ENCODE measurements at regions not wholly inside any gene's neighbourhood (a gene's known extent, or its start where the extent isn't known, plus 50 kb on each side); places are given as distances from the start of the nearest gene placed in this dataset.
A peak's percentile ranks its signal among the peaks of the same experiment; 100 is the strongest.
"Not testable (repeated sequence)": the region's sequence is repeated elsewhere in the genome, so short reads cannot be mapped to it uniquely, and the experiment has no call there.

GRCh38 chr9:113705928-113706519 lies 170.1 kb upstream of the ZNF618 start:
- no peak for DNase-seq

GRCh38 chr9:113707953-113708695 lies 168.0 kb upstream of the ZNF618 start:
- no peak for DNase-seq

GRCh38 chr9:113708821-113709713 lies 167.0 kb upstream of the ZNF618 start:
- DNase-seq: no peak

GRCh38 chr9:113709721-113710120 lies 166.4 kb upstream of the ZNF618 start:
- DNase-seq: no peak

- DNase-seq: no peak
Observed at GRCh38 chr9:113711251-113711650, 164.9 kb upstream of the ZNF618 start.

- no peak for DNase-seq
Observed at GRCh38 chr9:113712053-113712452, 164.1 kb upstream of the ZNF618 start.

GRCh38 chr9:113715086-113715485 lies 161.0 kb upstream of the ZNF618 start:
- no peak for DNase-seq

GRCh38 chr9:113719919-113720318 lies 156.2 kb upstream of the ZNF618 start:
- DNase-seq: no peak

GRCh38 chr9:113720495-113720894 lies 155.6 kb upstream of the ZNF618 start:
- DNase-seq: no peak

- no peak for DNase-seq
Observed at GRCh38 chr9:113721856-113722255, 154.3 kb upstream of the ZNF618 start.

GRCh38 chr9:113724202-113724601 lies 151.9 kb upstream of the ZNF618 start:
- no peak for DNase-seq

- DNase-seq: no peak
Observed at GRCh38 chr9:113728989-113729388, 147.1 kb upstream of the ZNF618 start.

GRCh38 chr9:113734826-113735225 lies 141.3 kb upstream of the ZNF618 start:
- DNase-seq: no peak

GRCh38 chr9:113737517-113738271 lies 138.4 kb upstream of the ZNF618 start:
- peak; percentile 3 to 12 for DNase-seq

- DNase-seq: no peak
Observed at GRCh38 chr9:113738496-113738892, 137.6 kb upstream of the ZNF618 start.

GRCh38 chr9:113738893-113739604 lies 137.1 kb upstream of the ZNF618 start:
- no peak for DNase-seq

GRCh38 chr9:113739605-113740507 lies 136.3 kb upstream of the ZNF618 start:
- DNase-seq: not testable (repeated sequence)

GRCh38 chr9:113740508-113741500 lies 135.3 kb upstream of the ZNF618 start:
- DNase-seq: not testable (repeated sequence)
